Gastroesophageal sphincter (tissue), 3 donors: ENCODE measurements at regions not wholly inside any gene's neighbourhood (a gene's known extent, or its start where the extent isn't known, plus 50 kb on each side); places are given as distances from the start of the nearest gene placed in this dataset.

ENCODE experiments used
- POLR2AphosphoS5 ChIP-seq: sonication (generic); formaldehyde crosslinking; IDR thresholded peaks from one replicate; pipeline ENCODE4 v1.6.1; 2017; ENCODE audit warnings: antibody characterized with exemption
- TF ChIP-seq, protein P1 (sequence below), 4 experiments: fragments of 200-600 bp in 2 of 4; fragments of 450-650 bp in 2 of 4; sonication (generic) in 1 of 4; IDR thresholded peaks; one replicate each; pipeline ENCODE4 v1.5.1; 2017 to 2019; ENCODE audit warnings: antibody characterized with exemption in 4 of 4, mild to moderate bottlenecking in 2 of 4, moderate library complexity in 2 of 4

GRCh38 chr5:68140763-68141162 lies 74.8 kb upstream of the PIK3R1 start:
- TF ChIP-seq, protein P1, sequence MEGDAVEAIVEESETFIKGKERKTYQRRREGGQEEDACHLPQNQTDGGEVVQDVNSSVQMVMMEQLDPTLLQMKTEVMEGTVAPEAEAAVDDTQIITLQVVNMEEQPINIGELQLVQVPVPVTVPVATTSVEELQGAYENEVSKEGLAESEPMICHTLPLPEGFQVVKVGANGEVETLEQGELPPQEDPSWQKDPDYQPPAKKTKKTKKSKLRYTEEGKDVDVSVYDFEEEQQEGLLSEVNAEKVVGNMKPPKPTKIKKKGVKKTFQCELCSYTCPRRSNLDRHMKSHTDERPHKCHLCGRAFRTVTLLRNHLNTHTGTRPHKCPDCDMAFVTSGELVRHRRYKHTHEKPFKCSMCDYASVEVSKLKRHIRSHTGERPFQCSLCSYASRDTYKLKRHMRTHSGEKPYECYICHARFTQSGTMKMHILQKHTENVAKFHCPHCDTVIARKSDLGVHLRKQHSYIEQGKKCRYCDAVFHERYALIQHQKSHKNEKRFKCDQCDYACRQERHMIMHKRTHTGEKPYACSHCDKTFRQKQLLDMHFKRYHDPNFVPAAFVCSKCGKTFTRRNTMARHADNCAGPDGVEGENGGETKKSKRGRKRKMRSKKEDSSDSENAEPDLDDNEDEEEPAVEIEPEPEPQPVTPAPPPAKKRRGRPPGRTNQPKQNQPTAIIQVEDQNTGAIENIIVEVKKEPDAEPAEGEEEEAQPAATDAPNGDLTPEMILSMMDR (IDR thresholded peaks at IDR 0.05) = no peak
- no peak for TF ChIP-seq POLR2AphosphoS5
